NCI-H1417 treated with DMSO at 0.1 percent for 48 hours (cell line): ENCODE measurements at regions not wholly inside any gene's neighbourhood (a gene's known extent, or its start where the extent isn't known, plus 50 kb on each side); places are given as distances from the start of the nearest gene placed in this dataset.
A peak's percentile ranks its signal among the peaks of the same experiment; 100 is the strongest.

Experiments
- DNase-seq: peaks from one replicate; lab custom pipeline; 2025; lab: John Stamatoyannopoulos, UW

DNA sequence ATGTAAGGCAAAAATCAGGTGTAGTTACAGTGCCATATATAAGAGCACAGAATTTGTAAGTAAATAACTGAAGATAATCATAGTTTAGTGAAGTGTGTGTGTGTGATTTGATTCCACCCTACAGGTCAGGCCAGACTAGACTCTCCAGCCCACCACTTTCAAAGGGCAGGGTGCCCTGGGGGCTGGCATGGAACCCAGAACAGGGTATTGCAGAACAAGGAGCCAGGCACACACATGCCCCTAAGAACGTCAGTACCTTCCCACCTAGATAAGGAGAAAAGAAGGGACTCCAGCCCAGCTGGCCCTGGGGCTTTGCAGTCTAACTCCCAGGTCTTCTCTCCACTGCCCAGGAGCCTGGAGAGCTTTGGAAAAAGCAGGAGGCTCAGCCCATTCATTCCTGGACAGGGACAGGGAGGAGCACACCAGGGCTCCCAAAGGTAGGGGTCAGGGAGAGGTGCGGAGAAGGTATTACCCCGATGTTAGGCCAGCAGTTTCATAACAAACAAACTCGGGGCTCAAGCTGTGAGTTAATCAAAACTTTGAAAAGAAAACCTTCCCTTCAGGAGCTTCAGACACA lies 149.7 kb upstream of the VANGL1 start:
- no peak for DNase-seq

- DNase-seq = no peak
Observed at GRCh38 chr1:115491298-115492018, 150.3 kb upstream of the VANGL1 start.

- DNase-seq = no peak
Observed at GRCh38 chr1:115479055-115479482, 141.0 kb upstream of the NGF start.

- no peak for DNase-seq
Observed at GRCh38 chr1:115477071-115477470, 139.0 kb upstream of the NGF start.

DNA sequence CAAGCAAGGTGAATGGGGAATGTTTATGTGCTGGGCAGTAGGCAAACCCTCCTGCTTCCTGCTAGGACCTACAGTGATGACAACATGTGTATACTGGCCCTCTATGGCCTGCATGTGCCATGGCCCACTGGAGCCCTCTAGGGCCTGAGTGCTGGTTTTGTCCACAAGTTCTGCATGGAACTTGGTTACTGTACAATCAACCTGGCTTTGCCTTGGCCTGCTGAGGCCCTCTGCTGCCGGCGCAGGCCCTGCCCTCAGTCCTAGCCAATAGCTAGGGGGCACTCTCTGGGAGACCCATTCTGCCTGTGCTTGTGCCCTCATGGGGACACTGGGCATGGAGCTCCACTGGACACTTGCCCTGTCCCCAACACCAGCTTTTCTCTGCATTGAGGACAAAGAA lies 138.6 kb upstream of the NGF start:
- DNase-seq = no peak

DNA sequence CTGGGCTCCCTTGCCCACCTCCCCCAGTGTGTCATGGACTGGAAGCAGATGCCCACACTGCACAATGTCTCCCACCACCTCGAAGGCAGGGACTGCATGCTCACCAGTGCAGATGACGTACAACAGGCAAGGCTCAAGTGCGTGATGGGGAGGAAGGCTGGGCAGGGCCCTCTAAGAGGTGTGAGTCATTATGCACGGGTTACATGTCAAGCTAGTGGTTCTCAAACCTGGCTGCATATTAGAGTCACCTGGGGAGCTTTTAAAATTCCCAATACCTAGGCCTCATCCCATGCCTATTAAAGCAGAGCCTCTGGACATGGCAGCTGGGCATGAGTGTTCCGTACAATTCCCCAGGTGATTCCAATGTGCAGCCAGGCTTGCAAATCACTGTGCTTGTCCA lies 137.9 kb upstream of the NGF start:
- no peak for DNase-seq

DNA sequence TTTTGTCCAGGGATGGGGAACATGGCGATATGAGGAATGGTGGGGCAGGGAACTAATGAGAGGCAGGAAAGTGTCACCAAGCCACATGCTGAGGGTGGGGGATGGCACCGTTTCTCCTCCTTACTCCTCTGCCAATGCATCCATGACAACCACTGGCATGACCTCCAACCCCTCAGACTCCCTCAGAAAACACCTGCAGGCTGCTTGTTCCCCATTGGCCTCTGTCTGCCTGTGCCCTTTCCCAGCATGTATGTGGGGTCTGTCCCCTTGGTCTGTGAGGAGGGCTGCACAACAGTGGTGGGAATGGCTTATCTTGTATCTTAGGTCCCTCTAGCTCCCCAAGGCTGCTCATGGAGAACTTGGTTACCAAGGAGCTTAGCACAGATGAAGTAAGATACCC lies 137.2 kb upstream of the NGF start:
- DNase-seq = no peak

- no peak for DNase-seq
Observed at GRCh38 chr1:115473986-115474565, 136.0 kb upstream of the NGF start.

DNA sequence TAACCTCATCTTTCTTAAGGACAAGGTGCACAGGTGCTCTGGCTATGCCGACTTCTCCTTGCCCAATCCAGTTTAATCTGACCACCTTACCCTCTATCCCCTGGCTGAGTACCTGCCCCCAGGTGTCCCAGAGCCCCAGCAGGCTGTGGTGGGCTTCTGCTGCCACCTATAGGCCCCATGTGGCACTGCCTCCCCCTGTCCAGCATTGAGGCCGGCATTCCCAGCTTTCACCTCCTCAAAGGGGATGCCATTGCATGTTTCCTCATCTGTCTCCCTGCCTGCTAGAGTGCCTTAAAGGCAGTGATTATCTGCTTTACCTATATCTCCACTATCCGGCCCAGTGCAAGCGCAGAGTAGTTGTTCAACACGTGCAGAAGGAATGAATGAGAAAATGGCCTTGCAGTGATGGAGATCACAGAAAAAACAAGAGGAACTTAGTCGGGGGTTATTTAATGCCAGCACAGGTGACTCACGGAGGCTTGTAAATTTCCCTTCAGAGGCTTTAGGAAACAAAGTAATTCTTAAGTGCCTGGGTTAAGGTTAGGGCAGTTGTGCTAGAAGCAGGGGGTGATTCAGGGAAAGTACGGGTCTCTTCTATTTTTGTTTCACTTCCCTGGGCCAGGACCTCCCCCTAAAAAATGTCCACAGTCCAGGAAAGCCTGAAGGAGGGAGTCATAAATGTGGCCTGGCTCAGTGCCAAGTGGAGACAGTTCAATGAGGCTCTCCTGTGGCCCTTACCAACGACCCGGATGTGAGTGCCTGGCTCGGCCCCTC lies 131.8 kb upstream of the NGF start:
- peak; percentile 23 for DNase-seq

- no peak for DNase-seq
Observed at GRCh38 chr1:115467790-115468189, 129.7 kb upstream of the NGF start.

GRCh38 chr1:115467196-115467595 lies 129.1 kb upstream of the NGF start:
- no peak for DNase-seq

- DNase-seq = no peak
Observed at GRCh38 chr1:115466433-115466832, 128.4 kb upstream of the NGF start.

DNA sequence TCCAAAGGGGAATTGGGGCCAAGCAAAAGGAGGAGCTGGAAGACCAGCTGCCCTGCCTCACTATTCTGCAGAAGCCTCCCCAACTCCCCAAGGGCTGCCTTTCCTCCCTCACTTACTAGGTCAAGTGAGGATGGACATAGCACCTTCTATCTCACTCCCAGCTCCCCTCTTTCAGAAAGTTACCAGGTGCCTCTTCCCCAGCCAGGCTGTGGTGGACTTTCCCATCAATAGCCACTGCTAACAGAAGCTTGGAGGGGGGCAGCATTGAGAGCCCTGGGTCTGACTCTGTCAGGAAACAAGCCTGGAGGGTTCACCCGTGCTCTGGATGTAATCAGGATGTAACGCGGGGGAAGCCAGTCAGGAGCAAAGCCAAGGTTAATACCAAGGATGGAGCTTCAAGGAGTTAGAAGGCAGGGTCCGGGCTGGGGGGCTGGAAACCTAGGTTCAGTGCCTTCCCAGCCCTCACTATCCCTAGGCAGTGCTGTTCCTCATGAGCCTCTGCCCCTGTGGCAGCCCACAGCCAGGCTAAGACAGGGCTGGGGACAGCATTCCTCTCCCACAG lies 127.8 kb upstream of the NGF start:
- no peak for DNase-seq

DNA sequence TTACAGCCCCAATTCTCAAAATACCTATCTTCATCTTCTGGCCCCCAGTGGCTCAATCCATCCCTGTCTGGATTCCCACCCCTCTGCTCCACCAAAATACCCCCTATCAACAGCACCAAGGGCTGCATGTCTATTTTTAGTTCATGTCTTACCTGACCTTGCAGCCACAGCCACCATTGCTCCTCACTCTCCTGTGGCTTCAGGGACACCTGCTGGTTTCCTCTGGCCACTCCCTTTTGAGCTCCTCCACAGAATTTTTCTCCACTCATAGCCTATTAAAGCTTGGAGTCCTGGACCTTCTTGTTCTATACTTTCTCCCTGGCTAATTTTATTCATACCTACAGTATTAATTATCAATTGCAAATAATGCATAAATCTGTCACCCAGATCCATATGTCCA lies 125.3 kb upstream of the NGF start:
- DNase-seq = peak; percentile 28

DNA sequence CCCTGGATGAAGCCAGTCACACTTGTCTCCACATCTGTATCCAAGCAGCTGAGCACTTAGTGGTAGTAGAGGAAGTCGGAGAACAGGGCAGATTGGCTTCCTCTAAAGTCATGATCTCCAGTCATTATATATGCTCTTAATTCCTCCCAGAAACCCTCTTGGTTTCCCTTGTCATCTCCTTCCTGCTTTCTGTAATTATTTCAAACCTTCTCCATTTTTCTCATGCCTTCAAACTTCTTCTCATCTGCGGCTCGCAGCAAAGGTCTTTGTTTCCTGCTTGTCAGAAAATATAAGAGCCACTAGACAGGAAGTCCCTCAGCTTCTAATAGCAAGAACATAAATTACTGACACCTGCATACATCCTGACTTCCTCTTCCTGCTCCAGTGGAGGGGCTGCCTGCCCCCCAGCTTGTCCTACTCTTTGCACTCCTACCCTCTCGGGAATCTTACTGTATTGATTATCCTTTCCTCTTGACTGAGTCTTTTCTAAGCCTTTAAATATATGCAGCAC lies 124.6 kb upstream of the NGF start:
- DNase-seq = no peak

- no peak for DNase-seq
Observed at GRCh38 chr1:115461526-115461925, 123.5 kb upstream of the NGF start.

DNA sequence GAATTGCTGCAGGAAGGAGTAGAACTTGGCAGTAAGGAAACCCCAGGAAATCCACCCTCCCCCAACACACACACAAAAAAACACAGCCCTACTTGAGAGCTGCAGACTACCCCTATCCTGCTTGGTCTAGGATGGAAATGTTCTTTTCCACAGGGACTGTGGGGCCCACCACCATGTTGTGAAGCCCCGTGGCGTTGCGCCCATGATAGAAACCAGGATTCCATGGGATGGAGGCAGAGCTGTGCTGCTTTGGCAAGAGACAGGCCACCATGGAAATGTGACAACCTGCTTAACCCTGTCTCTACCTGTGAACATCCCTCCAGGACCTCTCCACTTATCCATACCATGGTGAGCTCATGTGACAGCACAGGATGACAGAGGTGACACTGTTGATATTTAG lies 121.1 kb upstream of the NGF start:
- no peak for DNase-seq

GRCh38 chr1:115458426-115459114 lies 120.5 kb upstream of the NGF start:
- no peak for DNase-seq

GRCh38 chr1:115457289-115457688 lies 119.2 kb upstream of the NGF start:
- DNase-seq = no peak

GRCh38 chr1:115456441-115456961 lies 118.5 kb upstream of the NGF start:
- no peak for DNase-seq

DNA sequence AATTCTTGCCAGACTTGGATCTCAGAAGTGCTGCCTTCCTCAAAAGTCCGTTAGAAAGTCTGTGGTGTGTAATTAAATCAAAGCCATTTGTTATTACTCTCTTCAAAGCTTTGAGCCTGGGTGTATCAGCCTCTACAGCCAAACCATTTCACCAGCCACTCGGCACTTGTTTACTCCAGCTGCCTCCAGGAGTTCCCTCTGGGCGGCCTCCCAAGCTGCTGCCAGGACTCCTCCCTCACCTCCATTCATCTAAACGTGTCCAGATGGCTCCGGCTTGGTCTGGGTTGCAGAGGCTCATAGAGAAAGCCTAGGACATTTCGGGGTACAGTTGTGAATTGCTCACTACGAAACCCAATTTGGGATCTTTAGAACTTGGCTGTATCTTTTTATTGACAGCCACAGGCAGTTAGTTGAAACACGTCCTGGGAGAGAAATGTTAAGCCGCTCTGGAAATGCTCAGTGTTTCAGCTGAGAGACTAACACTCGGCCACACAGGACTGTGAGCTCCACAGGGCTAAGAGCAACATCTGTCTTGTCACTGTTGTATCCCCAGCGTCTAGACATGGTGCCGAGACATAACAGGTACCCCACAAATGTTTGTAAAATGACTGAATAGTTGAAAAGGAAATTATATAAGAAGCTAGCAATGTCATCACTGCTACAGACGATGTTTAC lies 116.9 kb upstream of the NGF start:
- DNase-seq = no peak
